HuH-7 (cell line): ENCODE measurements at regions not wholly inside any gene's neighbourhood (a gene's known extent, or its start where the extent isn't known, plus 50 kb on each side); places are given as distances from the start of the nearest gene placed in this dataset.

Experiments used
- DNase-seq: peaks from one replicate; pipeline ENCODE4 v3.0.0; 2011; ENCODE audit warnings: low spot score

GRCh38 chr5:174410716-174411478 lies 313.5 kb upstream of the MSX2 start:
- DNase-seq, result no peak

GRCh38 chr5:174411479-174411819 lies 312.9 kb upstream of the MSX2 start:
- no peak for DNase-seq

GRCh38 chr5:174412374-174412773 lies 312.0 kb upstream of the MSX2 start:
- DNase-seq, result no peak

GRCh38 chr5:174412941-174413340 lies 311.4 kb upstream of the MSX2 start:
- no peak for DNase-seq

GRCh38 chr5:174413567-174414314 lies 310.6 kb upstream of the MSX2 start:
- DNase-seq, result no peak

- no peak for DNase-seq
Measured at GRCh38 chr5:174414315-174414710, 310.1 kb upstream of the MSX2 start.

- DNase-seq, result peak; percentile 7
Measured at GRCh38 chr5:174418809-174419539, 305.4 kb upstream of the MSX2 start.

- peak; percentile 74 for DNase-seq
Measured at GRCh38 chr5:174419540-174420132, 304.7 kb upstream of the MSX2 start.

- no peak for DNase-seq
Measured at GRCh38 chr5:174420651-174421407, 303.6 kb upstream of the MSX2 start.

- no peak for DNase-seq
Measured at GRCh38 chr5:174421408-174421805, 303.0 kb upstream of the MSX2 start.

GRCh38 chr5:174423558-174423957 lies 300.8 kb upstream of the MSX2 start:
- no peak for DNase-seq

GRCh38 chr5:174424219-174425053 lies 299.9 kb upstream of the MSX2 start:
- DNase-seq, result no peak

GRCh38 chr5:174425271-174425963 lies 299.0 kb upstream of the MSX2 start:
- no peak for DNase-seq

- no peak for DNase-seq
Measured at GRCh38 chr5:174425964-174426290, 298.5 kb upstream of the MSX2 start.

- DNase-seq, result no peak
Measured at GRCh38 chr5:174426388-174426787, 298.0 kb upstream of the MSX2 start.

- DNase-seq, result no peak
Measured at GRCh38 chr5:174426851-174427250, 297.5 kb upstream of the MSX2 start.

- no peak for DNase-seq
Measured at GRCh38 chr5:174427304-174427703, 297.1 kb upstream of the MSX2 start.

- DNase-seq, result no peak
Measured at GRCh38 chr5:174428895-174429294, 295.5 kb upstream of the MSX2 start.

GRCh38 chr5:174430940-174431339 lies 293.4 kb upstream of the MSX2 start:
- DNase-seq, result no peak

GRCh38 chr5:174431504-174431903 lies 292.9 kb upstream of the MSX2 start:
- no peak for DNase-seq
